ENCODE measurements at regions not wholly inside any gene's neighbourhood (a gene's known extent, or its start where the extent isn't known, plus 50 kb on each side); places are given as distances from the start of the nearest gene placed in this dataset.

- DNase-seq: peak in 3 of 4 experiments; percentile 12 to 35 (median 34)
Measured at GRCh38 chr2:9681427-9681817, 50.6 kb upstream of the YWHAQ start.

GRCh38 chr2:9685637-9686036, 54.8 kb upstream of the YWHAQ start:
- DNase-seq: no peak

GRCh38 chr2:9686061-9686460, 55.3 kb upstream of the YWHAQ start:
- no peak for DNase-seq

GRCh38 chr2:9690252-9690651, 59.5 kb upstream of the YWHAQ start:
- peak in 2 of 4 experiments; percentile 33 for DNase-seq

GRCh38 chr2:9690716-9691498, 60.1 kb upstream of the YWHAQ start:
- no peak for DNase-seq

- DNase-seq: peak in 1 of 4 experiments; percentile 23
Measured at GRCh38 chr2:9692456-9693195, 61.8 kb upstream of the YWHAQ start.

- peak; percentile 52 to 74 (median 68) for DNase-seq
Measured at GRCh38 chr2:9693196-9693491, 62.3 kb upstream of the YWHAQ start.

GRCh38 chr2:9693646-9694045, 62.8 kb upstream of the YWHAQ start:
- no peak for DNase-seq

- no peak for DNase-seq
Measured at GRCh38 chr2:9694661-9695234, 64.0 kb upstream of the YWHAQ start.

GRCh38 chr2:9695941-9696340, 65.1 kb upstream of the YWHAQ start:
- no peak for DNase-seq

GRCh38 chr2:9696731-9697130, 65.9 kb upstream of the YWHAQ start:
- DNase-seq: no peak

- DNase-seq: no peak
Measured at GRCh38 chr2:9697909-9698308, 67.1 kb upstream of the YWHAQ start.

GRCh38 chr2:9699139-9700108, 68.6 kb upstream of the YWHAQ start:
- DNase-seq: peak; percentile 47 to 75 (median 66)

- peak in 3 of 4 experiments; percentile 21 to 70 (median 48) for DNase-seq
Measured at GRCh38 chr2:9700109-9700495, 69.3 kb upstream of the YWHAQ start.

GRCh38 chr2:9702604-9703084, 71.8 kb upstream of the YWHAQ start:
- DNase-seq: no peak

- peak; percentile 87 to 95 (median 90) for DNase-seq
Measured at GRCh38 chr2:9703085-9703678, 72.4 kb upstream of the YWHAQ start.

GRCh38 chr2:9703701-9704221, 73.0 kb upstream of the YWHAQ start:
- DNase-seq: peak; percentile 88 to 96 (median 90)

GRCh38 chr2:9704600-9704999, 73.8 kb upstream of the YWHAQ start:
- no peak for DNase-seq

GRCh38 chr2:9705196-9705595, 74.4 kb upstream of the YWHAQ start:
- peak in 3 of 4 experiments; percentile 35 to 43 (median 39) for DNase-seq

GRCh38 chr2:9707008-9707407, 76.2 kb upstream of the YWHAQ start:
- DNase-seq: no peak

- DNase-seq: no peak
Measured at GRCh38 chr2:9707611-9708160, 76.9 kb upstream of the YWHAQ start.
